Activated CD4-positive, alpha-beta memory T cell treated with anti-CD3 and anti-CD28 coated beads, Interleukin-2, amount 10 ng/mL, durations not matched to agents 7 days and 5 days (primary cell): ENCODE measurements at regions not wholly inside any gene's neighbourhood (a gene's known extent, or its start where the extent isn't known, plus 50 kb on each side); places are given as distances from the start of the nearest gene placed in this dataset.

ENCODE experiments used
- CTCF ChIA-PET: fragments of 350-600 bp; sonication (Branson Sonifier 250); formaldehyde crosslinking; loops from one replicate; lab custom pipeline; 2021; ENCODE audit warnings: antibody characterized with exemption, inconsistent platforms; lab: Charles Lee
- POLR2A ChIA-PET: fragments of 350-600 bp; sonication (Branson Sonifier 250); formaldehyde crosslinking; loops from one replicate; lab custom pipeline; 2021; ENCODE audit warnings: antibody characterized with exemption; lab: Charles Lee
- DNase-seq: peaks from one replicate; pipeline ENCODE4 v3.0.0-alpha.2; 2020
- H3K27ac Mint-ChIP-seq: one replicate; pipeline ENCODE4 v1.8.0; 2021; ENCODE audit warnings: mild to moderate bottlenecking, mixed read lengths
- H3K27me3 Mint-ChIP-seq: one replicate; pipeline ENCODE4 v1.8.0; 2021; ENCODE audit warnings: mixed read lengths
- H3K36me3 Mint-ChIP-seq: one replicate; pipeline ENCODE4 v1.8.0; 2021; ENCODE audit warnings: low read depth, mixed read lengths
- H3K4me1 Mint-ChIP-seq: one replicate; pipeline ENCODE4 v1.8.0; 2021; ENCODE audit warnings: mixed read lengths
- H3K4me3 Mint-ChIP-seq: one replicate; pipeline ENCODE4 v1.8.0; 2021; ENCODE audit warnings: mild to moderate bottlenecking, mixed read lengths
- H3K9me3 Mint-ChIP-seq: one replicate; pipeline ENCODE4 v1.8.0; 2021; ENCODE audit warnings: mixed read lengths

DNA sequence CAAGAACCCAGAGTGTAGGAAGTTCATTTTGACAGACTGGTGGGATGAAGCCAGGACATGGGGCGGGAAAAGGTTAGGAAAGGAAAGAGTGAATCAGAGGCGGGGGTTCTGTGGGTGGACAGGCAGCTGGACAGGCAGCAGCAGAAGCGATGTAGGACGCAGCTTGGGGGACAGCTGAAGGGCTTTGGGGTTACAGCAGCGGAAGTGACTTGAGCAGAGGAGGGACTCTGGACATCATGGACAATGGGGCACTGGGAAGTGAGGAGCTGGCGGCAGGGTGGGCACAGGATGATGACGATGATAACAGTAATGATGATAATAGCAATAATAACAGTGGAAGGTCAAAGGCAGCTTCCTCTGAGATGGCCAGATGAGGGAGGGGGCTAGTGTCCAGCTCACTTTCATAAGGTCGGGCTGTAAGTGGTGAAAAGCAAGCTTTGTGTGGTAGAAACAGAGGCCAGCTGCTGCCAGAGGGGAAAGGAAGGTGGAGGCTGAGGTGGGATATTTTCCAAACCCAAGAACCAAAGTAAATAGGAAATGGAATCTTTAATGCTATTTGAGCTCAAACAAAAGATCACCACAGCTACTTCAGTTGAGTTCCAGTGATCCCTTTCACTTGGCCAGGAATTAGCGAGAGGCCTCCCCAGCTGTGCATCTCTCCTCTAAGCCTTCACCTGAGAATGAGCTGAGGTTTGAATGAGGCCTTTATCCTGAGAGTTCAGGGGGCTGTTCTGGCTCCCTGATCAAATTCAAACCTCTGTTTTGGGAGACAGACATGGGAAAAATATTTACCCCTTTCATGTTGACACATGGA is 433.5 kb downstream of the DHX35 start:
- H3K4me1 Mint-ChIP-seq = no peaks in the 10 kb centered on the region
- ChIA-PET POLR2A (no interaction called here), CTCF (no interaction called here)
- no peak overlapping the region for H3K4me3 Mint-ChIP-seq
- H3K27me3 Mint-ChIP-seq = no peaks in the 10 kb centered on the region
- no peak overlapping the region for H3K27ac Mint-ChIP-seq
- H3K9me3 Mint-ChIP-seq = no peaks in the 10 kb centered on the region
- no peaks in the 10 kb centered on the region for H3K36me3 Mint-ChIP-seq
- DNase-seq = no peak

- ChIA-PET POLR2A (no interaction called here), CTCF (no interaction called here)
- Mint-ChIP-seq H3K4me1 (no peaks in the 10 kb centered on the region), H3K27me3 (no peaks in the 10 kb centered on the region), H3K27ac (no peak overlapping the region), H3K9me3 (no peaks in the 10 kb centered on the region), H3K4me3 (no peak overlapping the region), H3K36me3 (no peaks in the 10 kb centered on the region)
- DNase-seq = no peak
Observed at GRCh38 chr20:39394461-39394860, 432.3 kb downstream of the DHX35 start.

- no peak overlapping the region for H3K4me3 Mint-ChIP-seq
- no peaks in the 10 kb centered on the region for H3K9me3 Mint-ChIP-seq
- POLR2A ChIA-PET = no interaction called here
- no peaks in the 10 kb centered on the region for H3K4me1 Mint-ChIP-seq
- no peak for DNase-seq
- no peak overlapping the region for H3K27ac Mint-ChIP-seq
- no peaks in the 10 kb centered on the region for H3K27me3 Mint-ChIP-seq
- H3K36me3 Mint-ChIP-seq = no peaks in the 10 kb centered on the region
- CTCF ChIA-PET = no interaction called here
Observed at GRCh38 chr20:39390186-39390585, 428.0 kb downstream of the DHX35 start.

GRCh38 chr20:39381595-39381994 is 419.5 kb downstream of the DHX35 start:
- H3K27ac Mint-ChIP-seq = no peak overlapping the region
- ChIA-PET CTCF (no interaction called here), POLR2A (no interaction called here)

DNA sequence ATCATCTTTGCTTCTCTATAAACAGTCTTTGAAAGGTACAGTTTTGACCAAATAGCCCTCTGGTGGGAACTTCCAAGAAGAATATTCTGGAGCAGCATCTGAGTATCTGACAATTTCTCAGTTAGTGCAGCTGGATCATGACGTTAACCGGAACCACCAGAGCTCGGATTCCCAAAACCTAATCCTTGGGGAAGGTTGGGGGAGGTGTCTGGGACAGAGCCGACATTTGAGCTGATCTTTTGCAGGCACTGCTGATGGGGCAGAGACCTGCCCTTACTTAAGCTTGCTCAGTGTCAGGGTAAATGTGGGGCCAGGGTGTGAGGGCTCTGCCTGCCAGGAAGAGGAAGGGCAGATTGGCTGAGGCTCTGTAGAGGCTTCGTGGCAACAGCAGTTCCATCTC is 416.6 kb downstream of the DHX35 start:
- ChIA-PET POLR2A (no interaction called here), CTCF (no interaction called here)
- Mint-ChIP-seq H3K4me1 (no peaks in the 10 kb centered on the region), H3K9me3 (no peaks in the 10 kb centered on the region), H3K36me3 (no peaks in the 10 kb centered on the region), H3K27me3 (no peaks in the 10 kb centered on the region), H3K4me3 (no peak overlapping the region), H3K27ac (no peak overlapping the region)
- DNase-seq = no peak

More at GRCh38 chr20:39381595-39381994, 419.5 kb downstream of the DHX35 start:
- H3K4me1 Mint-ChIP-seq = no peaks in the 10 kb centered on the region
- no peak for DNase-seq
- no peaks in the 10 kb centered on the region for H3K9me3 Mint-ChIP-seq
- no peak overlapping the region for H3K4me3 Mint-ChIP-seq
- no peaks in the 10 kb centered on the region for H3K27me3 Mint-ChIP-seq
- H3K36me3 Mint-ChIP-seq = no peaks in the 10 kb centered on the region

DNA sequence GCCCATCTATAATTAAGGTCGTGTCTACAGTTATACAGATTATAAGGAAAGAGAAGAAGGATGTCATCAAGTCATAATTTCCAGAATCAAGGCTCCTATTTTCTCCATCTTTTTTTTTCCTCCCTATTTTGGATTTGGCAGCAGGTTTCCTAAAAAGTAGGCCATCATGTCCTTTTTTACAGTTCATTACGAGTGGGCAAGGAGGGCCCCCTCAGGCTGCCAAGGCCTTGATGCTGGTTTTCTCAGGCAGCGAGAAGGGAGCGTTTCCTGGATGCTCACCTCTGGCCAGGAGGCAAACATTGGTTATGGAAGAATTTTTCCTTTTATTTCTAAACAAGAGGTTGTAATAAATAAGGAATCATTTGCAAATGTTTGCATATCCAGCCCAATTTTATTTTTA is 414.6 kb downstream of the DHX35 start:
- DNase-seq = no peak
- POLR2A ChIA-PET = no interaction called here
- Mint-ChIP-seq H3K27ac (no peak overlapping the region), H3K27me3 (no peaks in the 10 kb centered on the region), H3K4me1 (no peaks in the 10 kb centered on the region), H3K9me3 (no peaks in the 10 kb centered on the region), H3K4me3 (no peak overlapping the region), H3K36me3 (no peaks in the 10 kb centered on the region)
- CTCF ChIA-PET = no interaction called here

DNA sequence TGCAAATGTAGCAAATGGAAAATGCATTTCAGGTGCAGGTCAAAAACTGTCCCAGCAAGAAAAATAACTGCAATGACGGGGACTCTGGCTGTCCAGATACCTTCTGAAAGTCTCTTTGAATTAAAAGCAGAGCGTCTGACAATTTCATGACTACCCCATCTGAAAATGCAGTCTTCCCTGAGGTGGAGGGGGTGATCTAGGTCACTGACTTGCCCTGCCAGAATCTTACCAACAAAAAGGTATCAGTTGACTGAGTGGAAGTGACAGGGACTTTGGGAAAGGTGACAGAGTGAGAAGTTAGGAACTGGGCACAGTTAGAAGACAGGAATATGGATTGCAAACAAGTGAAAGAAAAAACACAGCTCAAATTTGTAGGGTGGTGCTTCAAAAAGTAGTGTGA is 402.2 kb downstream of the DHX35 start:
- no peak overlapping the region for H3K4me3 Mint-ChIP-seq
- CTCF ChIA-PET = interaction anchor here (0.7 kb wide), 1 partner anchor 95 kb away, joined by 3 read pairs; no protein-coding TSS in a partner anchor
- H3K36me3 Mint-ChIP-seq = no peaks in the 10 kb centered on the region
- POLR2A ChIA-PET = no interaction called here
- H3K27ac Mint-ChIP-seq = no peak overlapping the region
- DNase-seq = no peak
- peaks cover 6% of the 10 kb centered on the region for H3K9me3 Mint-ChIP-seq
- peaks cover 2% of the 10 kb centered on the region for H3K27me3 Mint-ChIP-seq
- H3K4me1 Mint-ChIP-seq = no peaks in the 10 kb centered on the region

GRCh38 chr20:39359981-39360620 is 398.0 kb downstream of the DHX35 start:
- CTCF ChIA-PET = no interaction called here
- Mint-ChIP-seq H3K4me1 (no peaks in the 10 kb centered on the region), H3K9me3 (no peaks in the 10 kb centered on the region), H3K27ac (no peak overlapping the region), H3K27me3 (peaks cover 2% of the 10 kb centered on the region), H3K4me3 (no peak overlapping the region), H3K36me3 (no peaks in the 10 kb centered on the region)
- no peak for DNase-seq
- POLR2A ChIA-PET = no interaction called here

DNA sequence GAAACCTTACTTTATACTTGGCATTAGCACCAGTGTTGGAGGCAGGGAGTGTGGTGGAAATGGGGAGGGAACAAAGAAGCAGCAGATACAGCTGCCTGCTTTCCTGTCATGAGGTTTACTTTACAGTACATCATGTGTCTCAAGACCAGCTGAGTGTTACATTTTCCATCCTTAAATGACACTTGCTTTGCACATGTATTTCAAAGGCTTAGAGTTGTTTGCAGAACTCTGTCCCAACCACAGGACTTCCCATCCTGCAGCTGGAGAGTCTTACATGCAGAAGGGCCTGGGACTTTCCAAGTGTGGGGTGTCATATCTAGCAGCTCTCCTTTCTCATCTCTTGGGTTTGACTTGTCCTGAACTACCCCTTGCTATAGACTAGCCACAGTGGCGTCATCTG is 395.9 kb downstream of the DHX35 start:
- H3K9me3 Mint-ChIP-seq = no peaks in the 10 kb centered on the region
- no peaks in the 10 kb centered on the region for H3K4me1 Mint-ChIP-seq
- CTCF ChIA-PET = no interaction called here
- DNase-seq = no peak
- POLR2A ChIA-PET = no interaction called here
- no peaks in the 10 kb centered on the region for H3K36me3 Mint-ChIP-seq
- H3K27ac Mint-ChIP-seq = no peak overlapping the region
- peaks cover 1% of the 10 kb centered on the region for H3K27me3 Mint-ChIP-seq
- H3K4me3 Mint-ChIP-seq = no peak overlapping the region

GRCh38 chr20:39356908-39357307 is 394.8 kb downstream of the DHX35 start:
- Mint-ChIP-seq H3K9me3 (no peaks in the 10 kb centered on the region), H3K4me3 (no peak overlapping the region), H3K36me3 (no peaks in the 10 kb centered on the region), H3K27me3 (no peaks in the 10 kb centered on the region), H3K4me1 (no peaks in the 10 kb centered on the region), H3K27ac (no peak overlapping the region)
- ChIA-PET CTCF (no interaction called here), POLR2A (no interaction called here)
- no peak for DNase-seq

DNA sequence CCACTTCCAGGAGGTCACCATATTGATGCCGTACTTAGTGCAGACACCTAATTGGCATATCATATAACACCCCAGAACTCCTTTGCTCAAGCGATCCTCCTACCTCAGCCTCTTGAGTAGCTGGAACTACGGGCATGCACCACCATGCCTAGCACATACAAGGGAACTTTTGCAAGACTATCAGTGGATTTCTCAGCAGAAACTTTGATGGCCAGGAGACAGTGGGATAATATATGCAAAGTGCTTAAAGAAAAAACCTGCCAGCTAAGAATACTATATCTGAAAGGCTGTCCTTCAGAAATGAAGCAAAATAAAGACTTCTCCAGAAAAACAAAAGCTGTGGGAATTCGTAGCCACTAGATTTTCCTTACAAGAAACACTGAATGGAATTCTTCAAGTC is 387.1 kb downstream of the DHX35 start:
- H3K9me3 Mint-ChIP-seq = peaks cover 6% of the 10 kb centered on the region
- POLR2A ChIA-PET = no interaction called here
- H3K27me3 Mint-ChIP-seq = no peaks in the 10 kb centered on the region
- no peak overlapping the region for H3K27ac Mint-ChIP-seq
- H3K4me1 Mint-ChIP-seq = no peaks in the 10 kb centered on the region
- no peaks in the 10 kb centered on the region for H3K36me3 Mint-ChIP-seq
- no peak for DNase-seq
- no peak overlapping the region for H3K4me3 Mint-ChIP-seq
- CTCF ChIA-PET = no interaction called here

DNA sequence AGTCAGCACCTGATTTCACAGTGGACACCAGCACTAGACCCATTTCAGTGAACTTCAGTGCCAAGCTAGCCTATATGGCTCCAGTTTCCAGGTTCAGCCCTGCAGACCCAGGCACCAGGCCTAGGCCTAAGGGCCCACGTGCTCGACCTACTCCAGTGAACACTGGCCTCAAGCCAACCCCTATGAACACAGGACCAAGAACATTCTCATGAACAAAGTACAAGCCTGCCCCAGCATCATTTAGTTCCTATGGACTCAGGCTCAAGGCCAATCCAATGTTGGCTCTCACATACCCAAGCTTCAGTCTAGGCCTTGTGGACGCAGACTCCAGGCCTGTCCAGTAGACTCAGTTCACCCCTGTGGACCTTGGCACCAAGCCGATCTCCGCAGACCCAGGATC is 385.5 kb downstream of the DHX35 start:
- no peaks in the 10 kb centered on the region for H3K4me1 Mint-ChIP-seq
- H3K9me3 Mint-ChIP-seq = peaks cover 6% of the 10 kb centered on the region
- H3K36me3 Mint-ChIP-seq = no peaks in the 10 kb centered on the region
- DNase-seq = no peak
- no peak overlapping the region for H3K27ac Mint-ChIP-seq
- ChIA-PET CTCF (no interaction called here), POLR2A (no interaction called here)
- no peaks in the 10 kb centered on the region for H3K27me3 Mint-ChIP-seq
- no peak overlapping the region for H3K4me3 Mint-ChIP-seq

- no peaks in the 10 kb centered on the region for H3K4me1 Mint-ChIP-seq
- no peaks in the 10 kb centered on the region for H3K9me3 Mint-ChIP-seq
- H3K36me3 Mint-ChIP-seq = no peaks in the 10 kb centered on the region
- H3K27ac Mint-ChIP-seq = no peak overlapping the region
- DNase-seq = no peak
- POLR2A ChIA-PET = no interaction called here
- H3K27me3 Mint-ChIP-seq = no peaks in the 10 kb centered on the region
- H3K4me3 Mint-ChIP-seq = no peak overlapping the region
- CTCF ChIA-PET = no interaction called here
Observed at GRCh38 chr20:39342463-39342862, 380.3 kb downstream of the DHX35 start.
